NCI-H1105 treated with DMSO at 0.1 percent for 48 hours (cell line): ENCODE measurements at regions not wholly inside any gene's neighbourhood (a gene's known extent, or its start where the extent isn't known, plus 50 kb on each side); places are given as distances from the start of the nearest gene placed in this dataset.
"Not testable (repeated sequence)": the region's sequence is repeated elsewhere in the genome, so short reads cannot be mapped to it uniquely, and the experiment has no call there.

Experiments used
- DNase-seq: peaks from one replicate; lab custom pipeline; 2025; lab: John Stamatoyannopoulos, UW

GRCh38 chrX:147468600-147468999 is 443.1 kb upstream of the FMR1 start:
- DNase-seq: no peak

GRCh38 chrX:147476008-147476407 is 435.7 kb upstream of the FMR1 start:
- DNase-seq: peak; percentile 35

GRCh38 chrX:147478899-147479298 is 432.8 kb upstream of the FMR1 start:
- no peak for DNase-seq

GRCh38 chrX:147485207-147485606 is 426.5 kb upstream of the FMR1 start:
- DNase-seq: no peak

GRCh38 chrX:147494365-147494764 is 417.4 kb upstream of the FMR1 start:
- no peak for DNase-seq

- no peak for DNase-seq
These were observed 412.9 kb upstream of the FMR1 start for GRCh38 chrX:147498796-147499195.

GRCh38 chrX:147522981-147523380 is 388.7 kb upstream of the FMR1 start:
- no peak for DNase-seq

- no peak for DNase-seq
These were observed 378.3 kb upstream of the FMR1 start for GRCh38 chrX:147533426-147533825.

- no peak for DNase-seq
These were observed 374.5 kb upstream of the FMR1 start for GRCh38 chrX:147537172-147537571.

GRCh38 chrX:147548023-147548422 is 363.7 kb upstream of the FMR1 start:
- DNase-seq: not testable (repeated sequence)

GRCh38 chrX:147550217-147550616 is 361.5 kb upstream of the FMR1 start:
- peak; percentile 57 for DNase-seq

- DNase-seq: peak; percentile 67
These were observed 352.5 kb upstream of the FMR1 start for GRCh38 chrX:147559191-147559590.

- DNase-seq: no peak
These were observed 346.5 kb upstream of the FMR1 start for GRCh38 chrX:147565237-147565636.

- peak; percentile 8 for DNase-seq
These were observed 341.2 kb upstream of the FMR1 start for GRCh38 chrX:147570483-147570882.

GRCh38 chrX:147573266-147573665 is 338.5 kb upstream of the FMR1 start:
- no peak for DNase-seq

GRCh38 chrX:147602176-147602696 is 309.5 kb upstream of the FMR1 start:
- peak; percentile 23 for DNase-seq

GRCh38 chrX:147626605-147627004 is 285.1 kb upstream of the FMR1 start:
- DNase-seq: no peak

GRCh38 chrX:147635186-147635585 is 276.5 kb upstream of the FMR1 start:
- no peak for DNase-seq

- no peak for DNase-seq
These were observed 274.5 kb upstream of the FMR1 start for GRCh38 chrX:147637190-147637589.

- no peak for DNase-seq
These were observed 264.6 kb upstream of the FMR1 start for GRCh38 chrX:147646949-147647723.

- no peak for DNase-seq
These were observed 235.9 kb upstream of the FMR1 start for GRCh38 chrX:147675819-147676218.

- DNase-seq: no peak
These were observed 232.2 kb upstream of the FMR1 start for GRCh38 chrX:147679356-147680005.

GRCh38 chrX:147680251-147680650 is 231.5 kb upstream of the FMR1 start:
- no peak for DNase-seq
